ENCODE measurements at regions not wholly inside any gene's neighbourhood (a gene's known extent, or its start where the extent isn't known, plus 50 kb on each side); places are given as distances from the start of the nearest gene placed in this dataset.

- H4K20me1 ChIP-seq (ENCODE audit: insufficient read depth, low read length): no peaks in the 10 kb centered on the region
- TF ChIP-seq CTCF (IDR thresholded peaks at IDR 0.05; ENCODE audit: low read length) (no peak), EZH2phosphoT487 (IDR thresholded peaks at IDR 0.05; ENCODE audit: low read length) (no peak), EZH2 (optimal IDR thresholded peaks at IDR 0.05; ENCODE audit: low read depth, low read length) (no peak)
- no peak overlapping the region for H3K27ac ChIP-seq (ENCODE audit: low read length)
- H3K79me2 ChIP-seq (ENCODE audit: low read length): no peaks in the 10 kb centered on the region
- H3K27me3 ChIP-seq (replicated peaks; ENCODE audit: insufficient read depth, low read length): no peaks in the 10 kb centered on the region
- no peak for DNase-seq
- no peaks in the 10 kb centered on the region for H3K36me3 ChIP-seq (replicated peaks; ENCODE audit: insufficient read depth, low read length)
- no peak overlapping the region for H2AFZ ChIP-seq (ENCODE audit: low read length)
- no peaks in the 10 kb centered on the region for H3K4me1 ChIP-seq (ENCODE audit: low read length)
- no peaks in the 10 kb centered on the region for H3K9me3 ChIP-seq (replicated peaks; ENCODE audit: insufficient read depth, low read length)
- H3K4me3 ChIP-seq (ENCODE audit: low read length): no peak overlapping the region
- no peak overlapping the region for H3K9ac ChIP-seq (ENCODE audit: low read length)
- H3K4me2 ChIP-seq (ENCODE audit: low read depth, low read length): no peak overlapping the region
- H3F3A ChIP-seq (ENCODE audit: insufficient read depth, low read length): no peaks in the 10 kb centered on the region
- H3K9me2 ChIP-seq (replicated peaks; ENCODE audit: insufficient read depth, low read length): no peaks in the 10 kb centered on the region
Measured at GRCh38 chr9:100919506-100919905, 109.0 kb upstream of the PLPPR1 start.

- H3K9me3 ChIP-seq (replicated peaks; ENCODE audit: insufficient read depth, low read length): no peaks in the 10 kb centered on the region
- H3K9ac ChIP-seq (ENCODE audit: low read length): no peak overlapping the region
- H3K9me2 ChIP-seq (replicated peaks; ENCODE audit: insufficient read depth, low read length): no peaks in the 10 kb centered on the region
- no peaks in the 10 kb centered on the region for H3F3A ChIP-seq (ENCODE audit: insufficient read depth, low read length)
- no peaks in the 10 kb centered on the region for H3K79me2 ChIP-seq (ENCODE audit: low read length)
- TF ChIP-seq CTCF (IDR thresholded peaks at IDR 0.05; ENCODE audit: low read length): no peak
- TF ChIP-seq EZH2phosphoT487 (IDR thresholded peaks at IDR 0.05; ENCODE audit: low read length): no peak
- TF ChIP-seq EZH2 (optimal IDR thresholded peaks at IDR 0.05; ENCODE audit: low read depth, low read length): no peak
- H3K4me2 ChIP-seq (ENCODE audit: low read depth, low read length): no peak overlapping the region
- H2AFZ ChIP-seq (ENCODE audit: low read length): no peak overlapping the region
- no peaks in the 10 kb centered on the region for H3K27me3 ChIP-seq (replicated peaks; ENCODE audit: insufficient read depth, low read length)
- H3K4me1 ChIP-seq (ENCODE audit: low read length): no peaks in the 10 kb centered on the region
- H3K27ac ChIP-seq (ENCODE audit: low read length): no peak overlapping the region
- no peak for DNase-seq
- H4K20me1 ChIP-seq (ENCODE audit: insufficient read depth, low read length): no peaks in the 10 kb centered on the region
- no peaks in the 10 kb centered on the region for H3K36me3 ChIP-seq (replicated peaks; ENCODE audit: insufficient read depth, low read length)
- H3K4me3 ChIP-seq (ENCODE audit: low read length): no peak overlapping the region
Measured at GRCh38 chr9:100926366-100926765, 102.2 kb upstream of the PLPPR1 start.

- no peaks in the 10 kb centered on the region for H3K79me2 ChIP-seq (ENCODE audit: low read length)
- no peaks in the 10 kb centered on the region for H3K27me3 ChIP-seq (replicated peaks; ENCODE audit: insufficient read depth, low read length)
- no peaks in the 10 kb centered on the region for H3K4me1 ChIP-seq (ENCODE audit: low read length)
- H2AFZ ChIP-seq (ENCODE audit: low read length): no peak overlapping the region
- no peaks in the 10 kb centered on the region for H3K36me3 ChIP-seq (replicated peaks; ENCODE audit: insufficient read depth, low read length)
- no peak overlapping the region for H3K4me2 ChIP-seq (ENCODE audit: low read depth, low read length)
- no peak overlapping the region for H3K27ac ChIP-seq (ENCODE audit: low read length)
- H3K9me3 ChIP-seq (replicated peaks; ENCODE audit: insufficient read depth, low read length): no peaks in the 10 kb centered on the region
- no peaks in the 10 kb centered on the region for H3K9me2 ChIP-seq (replicated peaks; ENCODE audit: insufficient read depth, low read length)
- no peaks in the 10 kb centered on the region for H4K20me1 ChIP-seq (ENCODE audit: insufficient read depth, low read length)
- no peak overlapping the region for H3K9ac ChIP-seq (ENCODE audit: low read length)
- H3K4me3 ChIP-seq (ENCODE audit: low read length): no peak overlapping the region
- no peak for TF ChIP-seq EZH2 (optimal IDR thresholded peaks at IDR 0.05; ENCODE audit: low read depth, low read length)
- TF ChIP-seq EZH2phosphoT487 (IDR thresholded peaks at IDR 0.05; ENCODE audit: low read length): no peak
- TF ChIP-seq CTCF (IDR thresholded peaks at IDR 0.05; ENCODE audit: low read length): no peak
- no peak for DNase-seq
- H3F3A ChIP-seq (ENCODE audit: insufficient read depth, low read length): no peaks in the 10 kb centered on the region
Measured at GRCh38 chr9:100927763-100928162, 100.8 kb upstream of the PLPPR1 start.
